ENCODE measurements at regions not wholly inside any gene's neighbourhood (a gene's known extent, or its start where the extent isn't known, plus 50 kb on each side); places are given as distances from the start of the nearest gene placed in this dataset.

- no peak for TF ChIP-seq POLR2A (IDR thresholded peaks at IDR 0.05)
- TF ChIP-seq CTCF (IDR thresholded peaks at IDR 0.05) = no peak
- 82 to 94% methylated on average over 1 of the region's 1 CpG for WGBS, 2 donors
- Histone ChIP-seq H3K27ac (no peak overlapping the region), H3K9me3 (no peaks in the 10 kb centered on the region), H3K36me3 (replicated peaks in 1 of 2; ENCODE audit: insufficient read depth in 1 of 2, low read depth in 2 of 2) (no peaks in the 10 kb centered on the region), H3K4me1 (no peaks in the 10 kb centered on the region), H3K4me3 (no peak overlapping the region), H3K27me3 (no peaks in the 10 kb centered on the region)
- intact Hi-C loops (cut with DNase I) = no loop called here
- ATAC-seq (no peak), DNase-seq (no peak)
Measured at GRCh38 chr18:3368193-3368592, 81.8 kb upstream of the TGIF1 start.

- WGBS, 2 donors = 91 to 95% methylated on average over 2 of the region's 2 CpGs
- H3K9me3 ChIP-seq = no peaks in the 10 kb centered on the region
- no peaks in the 10 kb centered on the region for H3K4me1 ChIP-seq
- no peaks in the 10 kb centered on the region for H3K27me3 ChIP-seq
- intact Hi-C loops (cut with DNase I) = no loop called here
- no peak for TF ChIP-seq CTCF (IDR thresholded peaks at IDR 0.05)
- no peak for TF ChIP-seq POLR2A (IDR thresholded peaks at IDR 0.05)
- DNase-seq (no peak), ATAC-seq (no peak)
- no peak overlapping the region for H3K27ac ChIP-seq
- H3K4me3 ChIP-seq = no peak overlapping the region
- H3K36me3 ChIP-seq (replicated peaks in 1 of 2; ENCODE audit: insufficient read depth in 1 of 2, low read depth in 2 of 2) = no peaks in the 10 kb centered on the region
Measured at GRCh38 chr18:3379685-3380084, 70.3 kb upstream of the TGIF1 start.

- 69 to 70% methylated on average over 10 of the region's 10 CpGs for WGBS, 2 donors
- Histone ChIP-seq H3K27me3 (no peaks in the 10 kb centered on the region), H3K4me1 (no peaks in the 10 kb centered on the region), H3K27ac (no peak overlapping the region), H3K36me3 (replicated peaks in 1 of 2; ENCODE audit: insufficient read depth in 1 of 2, low read depth in 2 of 2) (no peaks in the 10 kb centered on the region), H3K9me3 (no peaks in the 10 kb centered on the region), H3K4me3 (no peak overlapping the region)
- ATAC-seq (no peak), DNase-seq (peak in 1 of 4 donors; percentile 21)
- TF ChIP-seq CTCF (IDR thresholded peaks at IDR 0.05) (no peak), POLR2A (IDR thresholded peaks at IDR 0.05) (no peak)
- intact Hi-C loops (cut with DNase I) = no loop called here
Measured at GRCh38 chr18:3380384-3380961, 69.5 kb upstream of the TGIF1 start.

GRCh38 chr18:3383381-3383915 is 66.5 kb upstream of the TGIF1 start:
- DNase-seq = no peak
- WGBS, 2 donors = 58 to 59% methylated on average over 5 of the region's 5 CpGs
- H3K9me3 ChIP-seq = no peaks in the 10 kb centered on the region
- TF ChIP-seq CTCF (IDR thresholded peaks at IDR 0.05) (no peak), POLR2A (IDR thresholded peaks at IDR 0.05) (no peak)
- no peaks in the 10 kb centered on the region for H3K36me3 ChIP-seq (replicated peaks in 1 of 2; ENCODE audit: insufficient read depth in 1 of 2, low read depth in 2 of 2)
- H3K4me1 ChIP-seq = no peaks in the 10 kb centered on the region
- intact Hi-C loops (cut with DNase I) = no loop called here
- ATAC-seq = no peak
- H3K27ac ChIP-seq = no peak overlapping the region
- H3K4me3 ChIP-seq = no peak overlapping the region
- H3K27me3 ChIP-seq = no peaks in the 10 kb centered on the region

Data from body of pancreas (tissue), 4 donors.